GM12874 (cell line): ENCODE measurements at regions not wholly inside any gene's neighbourhood (a gene's known extent, or its start where the extent isn't known, plus 50 kb on each side); places are given as distances from the start of the nearest gene placed in this dataset.

Source experiments
- CTCF ChIP-seq: IDR thresholded peaks from 2 replicates; pipeline ENCODE4 v1.5.1; 2011; ENCODE audit warnings: low read depth, mild to moderate bottlenecking, control low read depth, low read length, moderate library complexity; ENCODE audit not compliant: insufficient read depth

- TF ChIP-seq CTCF, result no peak
Measured at GRCh38 chr13:105798541-105798940, 736.9 kb downstream of the EFNB2 start.

- no peak for TF ChIP-seq CTCF
Measured at GRCh38 chr13:105796081-105796480, 739.4 kb downstream of the EFNB2 start.

- no peak for TF ChIP-seq CTCF
Measured at GRCh38 chr13:105790923-105791322, 744.5 kb downstream of the EFNB2 start.

GRCh38 chr13:105788530-105788929 lies 746.9 kb downstream of the EFNB2 start:
- no peak for TF ChIP-seq CTCF

GRCh38 chr13:105787632-105788031 lies 747.8 kb downstream of the EFNB2 start:
- TF ChIP-seq CTCF, result no peak

- no peak for TF ChIP-seq CTCF
Measured at GRCh38 chr13:105785436-105785835, 750.0 kb downstream of the EFNB2 start.

- no peak for TF ChIP-seq CTCF
Measured at GRCh38 chr13:105783261-105783660, 752.2 kb downstream of the EFNB2 start.

- no peak for TF ChIP-seq CTCF
Measured at GRCh38 chr13:105778196-105778595, 757.3 kb downstream of the EFNB2 start.
